Testis (tissue), 2 donors: ENCODE measurements at regions not wholly inside any gene's neighbourhood (a gene's known extent, or its start where the extent isn't known, plus 50 kb on each side); places are given as distances from the start of the nearest gene placed in this dataset.

Experiments
- DNase-seq: peaks from one replicate; pipeline ENCODE4 v3.0.0-alpha.2; 2019
- H3K27ac ChIP-seq, 2 donors: fragments of 200-600 bp; sonication (generic); one replicate each; pipeline ENCODE4 v1.5.1; 2019
- H3K27me3 ChIP-seq: fragments of 200-600 bp; sonication (generic); one replicate; pipeline ENCODE4 v1.5.1; 2019
- H3K36me3 ChIP-seq: fragments of 200-600 bp; sonication (generic); one replicate; pipeline ENCODE4 v1.5.1; 2017; ENCODE audit warnings: low read depth; ENCODE audit errors: missing control alignments
- H3K4me1 ChIP-seq: fragments of 200-600 bp; sonication (generic); one replicate; pipeline ENCODE4 v1.5.1; 2019
- H3K4me3 ChIP-seq, 2 donors: fragments of 200-600 bp; sonication (generic); one replicate each; pipeline ENCODE4 v1.5.1; 2017 to 2019
- H3K9me3 ChIP-seq: fragments of 200-600 bp; sonication (generic); one replicate; pipeline ENCODE4 v1.5.1; 2017
- POLR2A ChIP-seq: fragments of 450-650 bp; IDR thresholded peaks from one replicate; pipeline ENCODE4 v1.6.1; 2017; ENCODE audit warnings: antibody characterized with exemption, mild to moderate bottlenecking, moderate library complexity
- WGBS, 2 donors: methylation state at CpG; one replicate each; pipeline ENCODE4 v1.1.5; 2018; 5-methylcytosine and 5-hydroxymethylcytosine counted together
- intact Hi-C: fragments of 100-400 bp; cut with DNase I; formaldehyde crosslinking; loops from one replicate; pipeline ENCODE4 v1.15.1; 2023; ENCODE audit warnings: low total_unique reads
- TF ChIP-seq, protein P1 (sequence below), 3 experiments: fragments of 450-650 bp in 2 of 3; fragments of 200-600 bp in 1 of 3; sonication (generic) in 1 of 3; IDR thresholded peaks; one replicate each; pipeline ENCODE4 v1.5.1; 2016 to 2019; ENCODE audit warnings: antibody characterized with exemption in 3 of 3, mild to moderate bottlenecking in 2 of 3, moderate library complexity in 1 of 3

- Histone ChIP-seq H3K4me3 (no peak overlapping the region), H3K4me1 (peaks cover 8% of the 10 kb centered on the region), H3K9me3 (no peaks in the 10 kb centered on the region), H3K27ac (peak overlapping the region in 1 of 2 donors; percentile 6), H3K36me3 (no peaks in the 10 kb centered on the region), H3K27me3 (no peaks in the 10 kb centered on the region)
- intact Hi-C loops, result no loop called here
- 53 to 69% methylated on average over 2 of the region's 2 CpGs for WGBS, 2 donors
- DNase-seq, result no peak
- no peak for TF ChIP-seq POLR2A
- TF ChIP-seq, protein P1, sequence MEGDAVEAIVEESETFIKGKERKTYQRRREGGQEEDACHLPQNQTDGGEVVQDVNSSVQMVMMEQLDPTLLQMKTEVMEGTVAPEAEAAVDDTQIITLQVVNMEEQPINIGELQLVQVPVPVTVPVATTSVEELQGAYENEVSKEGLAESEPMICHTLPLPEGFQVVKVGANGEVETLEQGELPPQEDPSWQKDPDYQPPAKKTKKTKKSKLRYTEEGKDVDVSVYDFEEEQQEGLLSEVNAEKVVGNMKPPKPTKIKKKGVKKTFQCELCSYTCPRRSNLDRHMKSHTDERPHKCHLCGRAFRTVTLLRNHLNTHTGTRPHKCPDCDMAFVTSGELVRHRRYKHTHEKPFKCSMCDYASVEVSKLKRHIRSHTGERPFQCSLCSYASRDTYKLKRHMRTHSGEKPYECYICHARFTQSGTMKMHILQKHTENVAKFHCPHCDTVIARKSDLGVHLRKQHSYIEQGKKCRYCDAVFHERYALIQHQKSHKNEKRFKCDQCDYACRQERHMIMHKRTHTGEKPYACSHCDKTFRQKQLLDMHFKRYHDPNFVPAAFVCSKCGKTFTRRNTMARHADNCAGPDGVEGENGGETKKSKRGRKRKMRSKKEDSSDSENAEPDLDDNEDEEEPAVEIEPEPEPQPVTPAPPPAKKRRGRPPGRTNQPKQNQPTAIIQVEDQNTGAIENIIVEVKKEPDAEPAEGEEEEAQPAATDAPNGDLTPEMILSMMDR (IDR thresholded peaks at IDR 0.05), result no peak
These were observed 51.3 kb downstream of the KRTAP19-8 start for GRCh38 chr21:30986965-30987364.

- TF ChIP-seq POLR2A, result no peak
- TF ChIP-seq, protein P1 (IDR thresholded peaks at IDR 0.05), result no peak
- intact Hi-C loops, result no loop called here
- DNase-seq, result no peak
- Histone ChIP-seq H3K27ac (no peak overlapping the region), H3K27me3 (no peaks in the 10 kb centered on the region), H3K9me3 (no peaks in the 10 kb centered on the region), H3K4me3 (no peak overlapping the region), H3K4me1 (peaks cover 8% of the 10 kb centered on the region), H3K36me3 (no peaks in the 10 kb centered on the region)
- WGBS, 2 donors, result 85 to 90% methylated on average over 1 to 3 of the region's 3 CpGs
These were observed 53.4 kb downstream of the KRTAP19-8 start for GRCh38 chr21:30984889-30985288.

- Histone ChIP-seq H3K9me3 (no peaks in the 10 kb centered on the region), H3K4me1 (no peaks in the 10 kb centered on the region), H3K27ac (no peak overlapping the region), H3K27me3 (no peaks in the 10 kb centered on the region), H3K36me3 (no peaks in the 10 kb centered on the region), H3K4me3 (no peak overlapping the region)
- WGBS, 2 donors, result 58 to 64% methylated on average over 1 of the region's 1 CpG
- DNase-seq, result no peak
- TF ChIP-seq POLR2A, result no peak
- TF ChIP-seq, protein P1 (IDR thresholded peaks at IDR 0.05), result no peak
- intact Hi-C loops, result no loop called here
These were observed 56.9 kb downstream of the KRTAP19-8 start for GRCh38 chr21:30981403-30981802.

- H3K27me3 ChIP-seq, result no peaks in the 10 kb centered on the region
- H3K4me1 ChIP-seq, result no peaks in the 10 kb centered on the region
- intact Hi-C loops, result no loop called here
- peak overlapping the region in 1 of 2 donors; percentile 12 for H3K27ac ChIP-seq
- WGBS, 2 donors, result 47 to 79% methylated on average over 1 of the region's 1 CpG
- H3K4me3 ChIP-seq, result no peak overlapping the region
- TF ChIP-seq POLR2A, result no peak
- TF ChIP-seq, protein P1 (IDR thresholded peaks at IDR 0.05), result no peak
- H3K9me3 ChIP-seq, result no peaks in the 10 kb centered on the region
- no peak for DNase-seq
- no peaks in the 10 kb centered on the region for H3K36me3 ChIP-seq
These were observed 59.2 kb downstream of the KRTAP19-8 start for GRCh38 chr21:30979054-30979453.

DNA sequence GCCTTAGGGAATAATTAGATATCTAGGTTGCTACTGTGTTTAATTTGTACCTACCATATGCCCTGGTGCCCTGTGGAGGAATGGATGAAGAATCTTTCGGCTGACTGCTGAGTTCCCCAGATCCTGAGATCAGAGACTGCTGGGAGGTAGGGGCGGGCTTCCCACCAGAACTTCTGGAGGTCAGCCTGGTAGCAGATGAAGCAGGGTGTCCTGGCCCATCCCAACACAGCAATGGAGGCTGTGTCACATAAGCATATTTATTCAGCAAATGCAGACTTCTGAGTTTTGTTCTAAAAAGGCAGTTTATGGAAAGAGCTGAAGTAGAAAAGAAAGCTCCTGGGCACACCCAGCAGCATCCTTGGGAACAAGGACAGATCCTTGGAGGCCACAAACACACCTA lies 74.0 kb downstream of the KRTAP19-8 start:
- no peak overlapping the region for H3K4me3 ChIP-seq
- no peaks in the 10 kb centered on the region for H3K36me3 ChIP-seq
- 93 to 100% methylated on average over 2 of the region's 2 CpGs for WGBS, 2 donors
- H3K4me1 ChIP-seq, result no peaks in the 10 kb centered on the region
- intact Hi-C loops, result no loop called here
- no peaks in the 10 kb centered on the region for H3K9me3 ChIP-seq
- TF ChIP-seq, protein P1 (IDR thresholded peaks at IDR 0.05), result no peak
- no peak for TF ChIP-seq POLR2A
- no peak for DNase-seq
- H3K27me3 ChIP-seq, result no peaks in the 10 kb centered on the region
- no peak overlapping the region for H3K27ac ChIP-seq
